ENCODE measurements at regions not wholly inside any gene's neighbourhood (a gene's known extent, or its start where the extent isn't known, plus 50 kb on each side); places are given as distances from the start of the nearest gene placed in this dataset.

DNA sequence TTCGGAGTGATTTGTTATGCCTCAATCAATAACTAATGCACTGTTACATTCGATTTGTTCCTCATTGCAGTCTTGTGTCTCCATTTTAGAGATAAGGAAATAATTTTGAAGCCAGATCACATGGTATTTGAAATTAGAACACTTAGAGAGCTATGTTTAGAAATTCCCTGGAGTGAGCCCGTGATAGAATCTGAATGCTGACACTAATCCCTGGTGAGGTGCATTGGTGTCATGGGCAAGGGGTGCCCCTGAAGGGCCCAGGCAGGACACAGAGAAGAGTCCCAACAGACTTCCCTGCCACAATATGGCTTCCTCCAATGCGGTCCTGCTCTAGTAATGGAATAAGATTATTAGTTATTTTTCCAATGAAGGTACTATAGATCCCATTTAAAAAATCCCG is 223.0 kb downstream of the NR2F2 start:
- Histone ChIP-seq H2AFZ (ENCODE audit: low read length) (no peak overlapping the region), H3K4me3 (replicated peaks in 1 of 4; ENCODE audit: control extremely low read depth in 1 of 4, insufficient read depth in 1 of 4, low read depth in 3 of 4, low read length in 4 of 4) (no peak overlapping the region), H3K79me2 (ENCODE audit: control insufficient read depth, insufficient read depth, low read length) (no peaks in the 10 kb centered on the region), H3K9me3 (ENCODE audit: control insufficient read depth, insufficient read depth, low read depth, low read length) (no peaks in the 10 kb centered on the region), H4K20me1 (ENCODE audit: control insufficient read depth, extremely low read depth, insufficient read depth, low read length) (no peaks in the 10 kb centered on the region), H3K27me3 (ENCODE audit: control insufficient read depth, insufficient read depth, low read length) (no peaks in the 10 kb centered on the region), H3K4me2 (ENCODE audit: extremely low read depth, insufficient read depth, low read length) (no peak overlapping the region), H3K4me1 (ENCODE audit: control insufficient read depth, extremely low read depth, insufficient read depth, low read length) (no peaks in the 10 kb centered on the region), H3K36me3 (ENCODE audit: control insufficient read depth, insufficient read depth, low read length) (no peaks in the 10 kb centered on the region), H3K9ac (ENCODE audit: insufficient read depth, low read length) (no peak overlapping the region), H3K27ac (ENCODE audit: insufficient read depth, low read length) (no peak overlapping the region)
- DNase-seq (ENCODE audit: low read depth in 2 of 2), result no peak
- TF ChIP-seq EZH2 (IDR thresholded peaks at IDR 0.05; ENCODE audit: low read length, missing control alignments), result no peak
- TF ChIP-seq, protein P1, sequence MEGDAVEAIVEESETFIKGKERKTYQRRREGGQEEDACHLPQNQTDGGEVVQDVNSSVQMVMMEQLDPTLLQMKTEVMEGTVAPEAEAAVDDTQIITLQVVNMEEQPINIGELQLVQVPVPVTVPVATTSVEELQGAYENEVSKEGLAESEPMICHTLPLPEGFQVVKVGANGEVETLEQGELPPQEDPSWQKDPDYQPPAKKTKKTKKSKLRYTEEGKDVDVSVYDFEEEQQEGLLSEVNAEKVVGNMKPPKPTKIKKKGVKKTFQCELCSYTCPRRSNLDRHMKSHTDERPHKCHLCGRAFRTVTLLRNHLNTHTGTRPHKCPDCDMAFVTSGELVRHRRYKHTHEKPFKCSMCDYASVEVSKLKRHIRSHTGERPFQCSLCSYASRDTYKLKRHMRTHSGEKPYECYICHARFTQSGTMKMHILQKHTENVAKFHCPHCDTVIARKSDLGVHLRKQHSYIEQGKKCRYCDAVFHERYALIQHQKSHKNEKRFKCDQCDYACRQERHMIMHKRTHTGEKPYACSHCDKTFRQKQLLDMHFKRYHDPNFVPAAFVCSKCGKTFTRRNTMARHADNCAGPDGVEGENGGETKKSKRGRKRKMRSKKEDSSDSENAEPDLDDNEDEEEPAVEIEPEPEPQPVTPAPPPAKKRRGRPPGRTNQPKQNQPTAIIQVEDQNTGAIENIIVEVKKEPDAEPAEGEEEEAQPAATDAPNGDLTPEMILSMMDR (conservative IDR thresholded peaks at IDR 0.05 in 1 of 2, IDR thresholded peaks at IDR 0.05 in 1 of 2; ENCODE audit: low read depth in 1 of 2, low read length in 2 of 2), result no peak

DNA sequence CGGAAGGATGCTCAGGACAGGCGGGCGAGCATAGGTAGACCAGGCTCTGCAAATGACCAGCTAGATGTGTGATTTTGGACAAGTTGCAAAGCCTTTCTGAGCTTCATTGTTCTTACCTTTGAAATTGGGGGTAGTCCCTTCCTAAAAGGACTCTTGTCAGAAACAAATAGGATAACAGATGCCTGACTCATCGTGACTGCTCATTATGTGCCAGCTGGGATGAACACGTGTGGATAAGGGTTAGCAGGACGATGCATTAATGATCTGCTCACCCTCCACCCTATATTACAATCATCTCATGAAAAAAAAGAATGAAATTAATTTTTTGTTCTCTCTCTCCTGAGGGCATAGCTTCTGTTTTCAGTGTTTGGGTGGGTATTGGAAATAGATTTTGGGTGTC is 223.4 kb downstream of the NR2F2 start:
- no peak for DNase-seq (ENCODE audit: low read depth in 2 of 2)
- H3K27ac ChIP-seq (ENCODE audit: insufficient read depth, low read length), result no peak overlapping the region

DNA sequence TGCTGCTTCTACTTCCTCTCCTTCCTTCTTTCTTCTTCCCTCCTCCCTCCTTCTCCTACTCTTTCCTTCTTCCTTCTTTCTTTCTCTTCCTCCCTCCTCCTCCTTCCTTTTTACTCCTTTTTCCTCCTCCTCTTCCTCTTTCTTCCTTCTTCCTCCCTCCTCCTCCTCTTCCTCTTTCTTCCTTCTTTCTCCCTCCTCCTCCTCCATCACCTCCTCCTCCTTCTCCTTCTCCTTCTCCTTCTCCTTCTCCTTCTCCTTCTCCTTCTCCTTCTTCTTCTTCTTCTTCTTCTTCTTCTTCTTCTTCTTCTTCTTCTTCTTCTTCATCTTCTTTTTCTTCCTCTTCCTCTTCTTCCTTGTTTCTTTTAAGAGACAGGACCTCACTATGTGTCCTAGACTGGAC is 224.0 kb downstream of the NR2F2 start:
- Histone ChIP-seq H3K36me3 (ENCODE audit: control insufficient read depth, insufficient read depth, low read length) (no peaks in the 10 kb centered on the region), H3K9me3 (ENCODE audit: control insufficient read depth, insufficient read depth, low read depth, low read length) (no peaks in the 10 kb centered on the region), H3K27me3 (ENCODE audit: control insufficient read depth, insufficient read depth, low read length) (no peaks in the 10 kb centered on the region), H3K79me2 (ENCODE audit: control insufficient read depth, insufficient read depth, low read length) (no peaks in the 10 kb centered on the region), H3K4me2 (ENCODE audit: extremely low read depth, insufficient read depth, low read length) (no peak overlapping the region), H3K4me1 (ENCODE audit: control insufficient read depth, extremely low read depth, insufficient read depth, low read length) (no peaks in the 10 kb centered on the region), H2AFZ (ENCODE audit: low read length) (no peak overlapping the region), H3K27ac (ENCODE audit: insufficient read depth, low read length) (no peak overlapping the region), H3K4me3 (replicated peaks in 1 of 4; ENCODE audit: control extremely low read depth in 1 of 4, insufficient read depth in 1 of 4, low read depth in 3 of 4, low read length in 4 of 4) (no peak overlapping the region), H3K9ac (ENCODE audit: insufficient read depth, low read length) (no peak overlapping the region), H4K20me1 (ENCODE audit: control insufficient read depth, extremely low read depth, insufficient read depth, low read length) (no peaks in the 10 kb centered on the region)
- DNase-seq (ENCODE audit: low read depth in 2 of 2), result no peak
- TF ChIP-seq EZH2 (IDR thresholded peaks at IDR 0.05; ENCODE audit: low read length, missing control alignments), result no peak
- TF ChIP-seq, protein P1 (conservative IDR thresholded peaks at IDR 0.05 in 1 of 2, IDR thresholded peaks at IDR 0.05 in 1 of 2; ENCODE audit: low read depth in 1 of 2, low read length in 2 of 2), result no peak

More for the DNA sequence above, 223.4 kb downstream of the NR2F2 start:
- no peaks in the 10 kb centered on the region for H3K4me1 ChIP-seq (ENCODE audit: control insufficient read depth, extremely low read depth, insufficient read depth, low read length)
- H3K9me3 ChIP-seq (ENCODE audit: control insufficient read depth, insufficient read depth, low read depth, low read length), result no peaks in the 10 kb centered on the region
- no peaks in the 10 kb centered on the region for H3K36me3 ChIP-seq (ENCODE audit: control insufficient read depth, insufficient read depth, low read length)
- H4K20me1 ChIP-seq (ENCODE audit: control insufficient read depth, extremely low read depth, insufficient read depth, low read length), result no peaks in the 10 kb centered on the region
- no peak overlapping the region for H3K9ac ChIP-seq (ENCODE audit: insufficient read depth, low read length)
- TF ChIP-seq, protein P1 (conservative IDR thresholded peaks at IDR 0.05 in 1 of 2, IDR thresholded peaks at IDR 0.05 in 1 of 2; ENCODE audit: low read depth in 1 of 2, low read length in 2 of 2), result no peak
- H3K79me2 ChIP-seq (ENCODE audit: control insufficient read depth, insufficient read depth, low read length), result no peaks in the 10 kb centered on the region
- no peak overlapping the region for H2AFZ ChIP-seq (ENCODE audit: low read length)
- H3K27me3 ChIP-seq (ENCODE audit: control insufficient read depth, insufficient read depth, low read length), result no peaks in the 10 kb centered on the region
- no peak overlapping the region for H3K4me2 ChIP-seq (ENCODE audit: extremely low read depth, insufficient read depth, low read length)
- H3K4me3 ChIP-seq (replicated peaks in 1 of 4; ENCODE audit: control extremely low read depth in 1 of 4, insufficient read depth in 1 of 4, low read depth in 3 of 4, low read length in 4 of 4), result no peak overlapping the region

All from fibroblast of lung (primary cell).